Stimulated activated naive CD8-positive, alpha-beta T cell treated with anti-CD3 and anti-CD28 coated beads, Interleukin-15, Interleukin-2, amounts not matched to agents 100 ng/mL and 50 ng/mL, for 24 hours (primary cell): ENCODE measurements at regions not wholly inside any gene's neighbourhood (a gene's known extent, or its start where the extent isn't known, plus 50 kb on each side); places are given as distances from the start of the nearest gene placed in this dataset.
"Not testable (repeated sequence)": the region's sequence is repeated elsewhere in the genome, so short reads cannot be mapped to it uniquely, and the experiment has no call there.

Source experiments
- H3K27ac Mint-ChIP-seq: one replicate; pipeline ENCODE4 v1.8.0; 2021; ENCODE audit warnings: mild to moderate bottlenecking, mixed read lengths
- H3K27me3 Mint-ChIP-seq: one replicate; pipeline ENCODE4 v1.8.0; 2021; ENCODE audit warnings: mixed read lengths
- H3K36me3 Mint-ChIP-seq: one replicate; pipeline ENCODE4 v1.8.0; 2021; ENCODE audit warnings: low read depth, mixed read lengths
- H3K4me1 Mint-ChIP-seq: one replicate; pipeline ENCODE4 v1.8.0; 2021; ENCODE audit warnings: low read depth, mixed read lengths
- H3K4me3 Mint-ChIP-seq: one replicate; pipeline ENCODE4 v1.8.0; 2021; ENCODE audit warnings: mild to moderate bottlenecking, mixed read lengths
- H3K9me3 Mint-ChIP-seq: one replicate; pipeline ENCODE4 v1.8.0; 2021; ENCODE audit warnings: mixed read lengths

DNA sequence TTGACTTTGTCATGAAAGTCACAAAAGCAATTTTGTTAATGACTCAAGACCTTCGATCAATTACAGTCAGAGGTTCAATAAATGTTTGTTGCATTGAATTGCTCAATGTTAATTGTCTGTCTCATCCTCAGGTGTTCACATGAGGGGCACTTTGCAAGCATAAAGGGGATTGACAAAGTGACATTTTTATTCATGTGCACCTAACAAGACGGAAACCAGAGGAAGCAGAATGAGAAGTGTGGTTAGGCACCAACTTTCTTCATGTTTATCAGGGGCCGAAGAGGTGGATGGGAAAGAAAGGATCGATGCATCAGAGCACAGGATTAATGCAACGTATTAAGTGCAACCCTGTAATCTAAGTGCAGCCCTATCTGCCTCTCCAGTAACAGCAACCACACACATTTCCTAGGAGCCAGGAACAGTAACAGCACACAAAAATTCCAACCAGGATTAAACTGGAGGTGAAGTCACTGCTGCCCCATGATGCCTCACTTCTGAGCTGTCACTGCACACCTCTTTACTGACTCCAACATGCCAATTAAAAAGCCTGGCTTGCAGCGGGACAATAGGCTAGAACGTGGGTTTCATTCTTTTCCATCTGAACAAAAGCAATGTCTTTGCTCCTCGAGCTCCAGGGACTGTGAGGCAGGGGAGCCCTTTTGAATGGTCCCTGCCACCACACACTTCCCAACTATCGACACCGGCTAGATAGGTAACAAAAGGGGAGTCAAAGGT lies 262.7 kb downstream of the CD83 start:
- Mint-ChIP-seq H3K9me3 (peaks cover 3% of the 10 kb centered on the region), H3K4me3 (no peak overlapping the region), H3K27me3 (peaks cover 12% of the 10 kb centered on the region), H3K36me3 (no peaks in the 10 kb centered on the region), H3K4me1 (peaks cover 50% of the 10 kb centered on the region), H3K27ac (no peak overlapping the region)

DNA sequence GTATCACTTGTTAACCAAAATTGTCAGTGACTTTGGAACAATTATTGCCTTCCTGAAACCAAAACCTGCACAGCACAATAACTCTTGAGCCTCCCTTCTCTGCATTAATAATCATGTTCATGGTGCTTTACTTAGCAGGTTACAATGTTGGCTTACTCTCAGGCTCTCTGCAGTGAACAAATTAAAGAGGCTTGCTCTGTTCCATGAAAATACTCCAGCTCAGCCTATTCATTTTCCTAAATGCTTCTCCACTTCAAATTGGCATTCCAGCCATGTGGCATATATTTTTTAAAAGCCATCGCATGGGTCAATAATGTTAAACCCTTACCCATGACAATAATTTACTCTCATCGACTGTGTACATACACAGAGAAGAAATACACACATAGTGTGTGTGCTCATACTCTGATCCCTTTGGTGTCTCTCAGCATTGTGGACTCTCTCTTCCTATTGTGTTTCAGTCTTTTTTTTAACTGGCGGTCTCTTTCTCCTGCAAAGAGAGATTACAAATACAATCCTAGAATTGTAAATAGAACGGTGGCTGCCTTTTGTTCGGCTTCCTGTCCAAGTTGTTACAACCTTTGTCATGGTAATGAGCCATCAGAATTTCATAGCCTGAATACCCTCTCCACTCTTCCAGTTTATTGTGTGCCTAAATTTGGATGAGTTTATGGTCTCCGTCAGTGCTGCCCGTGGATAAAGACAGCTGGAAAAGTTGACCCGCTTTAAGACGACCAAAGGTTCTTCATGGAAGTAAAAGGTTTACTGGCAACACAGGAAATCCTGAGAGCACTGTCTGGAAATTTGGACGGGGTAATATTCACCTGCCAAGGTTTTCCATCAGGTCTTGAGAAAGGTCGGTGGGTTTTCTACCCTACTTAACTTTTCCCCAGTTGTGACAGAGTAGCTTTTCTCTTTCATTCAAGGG lies 263.6 kb downstream of the CD83 start:
- Mint-ChIP-seq H3K4me1 (peaks cover 49% of the 10 kb centered on the region), H3K36me3 (no peaks in the 10 kb centered on the region), H3K4me3 (no peak overlapping the region), H3K27me3 (peaks cover 10% of the 10 kb centered on the region), H3K9me3 (peaks cover 3% of the 10 kb centered on the region), H3K27ac (no peak overlapping the region)

DNA sequence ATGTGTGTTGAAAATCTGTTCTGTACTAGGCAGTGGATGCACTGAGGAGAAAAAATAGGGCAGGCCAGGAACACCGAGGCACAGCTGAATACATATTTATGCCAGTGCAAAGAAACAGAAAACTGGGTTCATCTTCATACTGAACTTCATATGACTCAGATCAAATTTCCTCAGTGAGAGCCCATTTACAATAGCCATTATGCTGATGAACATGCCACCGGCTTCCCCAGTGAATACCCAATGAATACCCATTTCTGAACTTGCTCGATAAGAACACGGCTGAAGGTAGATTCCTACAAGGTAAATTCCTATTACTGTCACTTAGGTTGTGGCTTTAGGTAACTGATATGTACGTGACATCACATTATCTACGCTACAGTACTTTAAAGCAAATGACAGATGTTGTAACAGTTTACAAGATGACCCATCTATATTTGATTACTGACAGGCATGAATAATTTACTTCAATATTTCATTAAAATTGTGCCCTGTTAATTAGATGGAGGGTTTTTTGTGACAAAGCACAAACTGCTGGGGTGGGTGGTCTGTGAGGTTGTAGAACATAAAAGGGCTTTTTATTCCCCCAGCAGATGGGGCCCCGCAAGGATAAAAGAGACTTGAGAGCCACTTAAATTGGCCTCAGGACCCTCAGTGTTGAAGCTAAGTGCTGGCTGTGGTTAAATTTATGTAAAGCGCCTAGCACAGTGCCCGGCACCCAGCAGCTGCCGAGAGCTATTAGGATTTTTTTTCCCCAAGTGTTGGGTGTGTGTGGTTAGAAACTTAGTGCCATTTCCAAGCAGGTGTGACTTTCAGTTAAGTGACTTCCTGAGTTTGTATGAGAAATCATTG lies 264.5 kb downstream of the CD83 start:
- Mint-ChIP-seq H3K27me3 (peaks cover 10% of the 10 kb centered on the region), H3K36me3 (no peaks in the 10 kb centered on the region), H3K4me3 (no peak overlapping the region), H3K4me1 (peaks cover 55% of the 10 kb centered on the region), H3K27ac (no peak overlapping the region), H3K9me3 (peaks cover 3% of the 10 kb centered on the region)

DNA sequence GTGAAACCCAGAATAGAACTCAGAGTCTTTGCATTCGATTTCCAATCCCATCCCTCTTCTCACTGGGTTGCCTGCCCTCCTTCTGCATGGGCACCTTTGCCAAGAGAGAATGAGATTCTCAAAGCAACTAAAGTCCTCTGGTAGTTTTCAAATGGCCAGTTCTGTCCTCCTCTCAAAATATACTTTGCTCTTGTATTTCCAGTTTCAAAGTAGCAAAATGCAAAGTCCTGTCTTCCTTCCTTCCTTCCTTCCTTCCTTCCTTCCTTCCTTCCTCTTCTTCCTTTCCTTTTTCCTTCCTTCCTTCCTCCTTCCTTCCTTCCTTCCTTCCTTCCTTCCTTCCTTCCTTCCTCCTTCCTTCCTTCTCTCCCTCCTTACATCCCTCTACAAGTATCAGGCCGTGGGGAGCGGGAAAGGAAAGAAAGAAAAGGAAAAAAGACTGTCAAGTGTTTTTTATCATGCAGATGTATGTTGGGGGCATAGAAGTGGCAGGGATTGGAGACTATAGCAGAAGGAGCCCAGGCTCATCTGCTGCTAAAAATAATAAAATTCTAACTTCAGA lies 265.2 kb downstream of the CD83 start:
- Mint-ChIP-seq H3K27me3 (peaks cover 10% of the 10 kb centered on the region), H3K27ac (no peak overlapping the region), H3K4me3 (no peak overlapping the region), H3K4me1 (peaks cover 55% of the 10 kb centered on the region), H3K9me3 (peaks cover 3% of the 10 kb centered on the region), H3K36me3 (no peaks in the 10 kb centered on the region)

DNA sequence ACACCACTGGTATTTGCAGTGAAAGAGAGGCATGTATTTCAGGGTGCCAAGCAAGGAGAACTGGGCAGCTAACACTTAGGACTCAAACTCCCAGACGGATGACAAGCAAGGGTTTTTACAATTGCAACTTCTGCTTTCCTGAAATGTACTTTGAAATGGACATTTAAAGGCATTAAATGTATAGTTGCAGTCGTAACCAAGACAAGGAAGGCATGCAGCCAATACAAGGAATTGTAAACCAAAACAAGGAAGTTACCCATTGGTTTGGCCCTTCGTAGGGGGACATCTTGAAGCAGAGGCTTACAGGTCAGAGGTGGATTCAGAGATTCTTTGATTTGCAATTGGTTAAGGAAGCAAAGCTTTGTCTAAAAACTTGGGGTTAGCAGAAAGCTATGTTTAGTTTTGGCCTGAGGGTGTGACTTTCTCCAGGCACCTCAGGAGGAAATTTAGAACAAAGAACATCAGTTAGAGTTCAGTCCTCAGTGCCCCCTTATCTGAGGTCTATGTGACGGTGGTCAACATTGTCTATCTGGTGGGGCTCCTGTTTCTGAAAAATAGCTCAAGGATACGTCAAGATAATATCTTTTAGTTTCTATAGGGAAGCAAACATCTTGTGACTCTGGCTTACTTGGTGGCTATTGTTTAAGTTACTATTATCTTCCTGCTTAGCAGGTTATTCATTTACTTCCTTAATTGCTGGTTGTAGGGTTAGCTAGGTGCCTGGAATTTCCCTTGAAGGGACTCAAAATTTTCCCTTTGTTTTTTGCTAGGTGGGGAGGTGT lies 266.0 kb downstream of the CD83 start:
- Mint-ChIP-seq H3K9me3 (no peaks in the 10 kb centered on the region), H3K36me3 (no peaks in the 10 kb centered on the region), H3K27me3 (peaks cover 10% of the 10 kb centered on the region), H3K4me1 (peaks cover 55% of the 10 kb centered on the region), H3K27ac (no peak overlapping the region), H3K4me3 (no peak overlapping the region)

DNA sequence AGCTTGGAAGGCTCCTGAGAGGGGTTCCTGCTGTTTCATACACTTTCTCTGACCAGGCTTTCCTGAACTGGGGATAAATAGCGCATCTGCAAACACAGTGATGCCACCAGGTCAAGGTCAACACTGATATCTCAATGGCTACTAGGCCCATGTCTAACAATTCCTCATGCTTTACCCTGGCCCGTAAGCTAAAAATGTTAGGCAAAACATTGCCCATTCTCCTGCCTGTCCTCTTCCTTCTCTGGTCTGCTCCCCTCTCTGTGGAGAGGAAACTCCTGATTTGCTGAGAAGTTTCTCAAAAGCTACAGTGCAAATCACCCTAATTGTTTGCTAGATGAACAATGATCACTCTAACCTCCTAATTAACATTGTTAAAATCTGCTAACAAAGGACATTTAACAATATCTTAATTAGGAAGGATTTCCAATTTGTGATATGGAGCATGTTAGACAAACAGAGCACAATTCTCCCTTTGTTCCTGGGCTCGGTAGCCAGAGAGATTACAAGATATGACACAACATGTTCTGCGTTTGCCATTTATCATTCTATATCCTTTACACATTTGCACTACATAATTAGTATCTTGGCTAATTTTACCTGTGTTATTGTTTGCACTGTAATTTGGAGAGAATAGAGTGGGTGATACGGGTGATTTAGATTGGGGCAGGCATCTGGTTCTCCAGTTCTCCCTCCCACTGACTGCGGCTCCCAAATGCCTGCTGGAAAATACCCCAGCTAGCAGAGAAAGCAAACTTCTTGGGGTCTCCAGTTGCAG lies 266.8 kb downstream of the CD83 start:
- Mint-ChIP-seq H3K27ac (no peak overlapping the region), H3K27me3 (peaks cover 10% of the 10 kb centered on the region), H3K4me3 (no peak overlapping the region), H3K4me1 (peaks cover 53% of the 10 kb centered on the region), H3K9me3 (no peaks in the 10 kb centered on the region), H3K36me3 (no peaks in the 10 kb centered on the region)

DNA sequence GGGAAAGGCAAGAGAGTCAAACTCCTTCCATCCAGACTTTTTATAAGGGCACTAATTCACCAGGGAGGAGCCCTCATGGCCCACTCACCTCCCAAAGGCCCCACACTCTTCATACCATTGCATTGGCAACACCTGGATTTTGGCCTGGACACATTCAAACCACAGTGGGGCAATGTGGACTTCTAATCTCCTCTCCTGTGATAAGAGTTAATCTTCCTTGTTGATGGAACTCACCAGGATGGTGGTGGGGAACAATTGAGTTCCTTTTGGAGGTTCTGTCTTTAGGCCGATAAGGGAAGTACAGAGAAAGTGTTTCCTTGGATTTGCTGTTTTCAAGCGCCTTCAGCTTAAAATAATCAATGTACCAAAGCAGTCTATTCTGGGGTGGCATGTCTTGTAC lies 268.7 kb downstream of the CD83 start:
- H3K4me1 Mint-ChIP-seq, result peaks cover 41% of the 10 kb centered on the region
- peaks cover under 1% of the 10 kb centered on the region for H3K27me3 Mint-ChIP-seq
- no peaks in the 10 kb centered on the region for H3K36me3 Mint-ChIP-seq
- H3K4me3 Mint-ChIP-seq, result no peak overlapping the region
- H3K27ac Mint-ChIP-seq, result no peak overlapping the region
- H3K9me3 Mint-ChIP-seq, result no peaks in the 10 kb centered on the region

DNA sequence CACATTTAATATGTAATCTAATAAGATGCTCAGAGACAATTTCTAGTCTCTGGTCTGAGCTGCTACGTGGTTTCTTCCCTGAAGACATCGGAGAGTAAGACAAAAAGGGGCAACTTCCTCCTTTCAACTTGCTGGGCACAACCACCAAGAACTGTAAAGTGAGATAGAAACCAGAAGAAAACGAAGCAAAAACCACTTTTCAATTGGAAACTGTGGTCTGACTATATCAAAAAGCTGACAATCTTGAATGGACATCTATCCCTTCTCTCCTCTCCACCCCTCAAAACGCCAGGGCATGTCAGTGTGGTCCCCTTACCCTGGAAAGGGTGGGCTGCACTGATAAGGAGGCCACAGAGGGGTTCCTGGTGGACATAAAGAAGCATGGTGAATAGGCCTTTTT lies 269.1 kb downstream of the CD83 start:
- H3K9me3 Mint-ChIP-seq, result no peaks in the 10 kb centered on the region
- no peaks in the 10 kb centered on the region for H3K36me3 Mint-ChIP-seq
- peaks cover 37% of the 10 kb centered on the region for H3K4me1 Mint-ChIP-seq
- H3K4me3 Mint-ChIP-seq, result no peak overlapping the region
- H3K27ac Mint-ChIP-seq, result peak overlapping the region; percentile 24
- H3K27me3 Mint-ChIP-seq, result no peaks in the 10 kb centered on the region

DNA sequence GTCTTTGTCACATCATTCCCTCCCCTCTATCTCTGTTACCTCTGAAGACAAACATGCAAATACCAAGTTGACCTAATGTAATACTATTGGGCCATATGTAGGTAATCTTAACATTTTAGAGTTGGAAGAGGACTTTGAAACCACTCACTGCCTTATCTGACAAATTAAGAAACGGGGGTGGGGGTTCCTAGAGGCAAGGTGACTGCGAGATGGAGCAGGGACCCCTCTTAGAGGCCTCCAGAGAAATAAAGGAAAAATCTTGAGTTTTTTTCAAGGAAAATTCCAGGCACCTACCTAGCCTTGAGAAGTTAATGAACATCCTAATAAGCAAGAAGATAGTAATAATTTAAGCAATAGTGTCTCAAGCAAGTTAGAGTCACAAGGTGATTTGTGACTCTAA lies 270.8 kb downstream of the CD83 start:
- no peak overlapping the region for H3K4me3 Mint-ChIP-seq
- no peaks in the 10 kb centered on the region for H3K9me3 Mint-ChIP-seq
- H3K4me1 Mint-ChIP-seq, result peaks cover 22% of the 10 kb centered on the region
- H3K36me3 Mint-ChIP-seq, result no peaks in the 10 kb centered on the region
- no peak overlapping the region for H3K27ac Mint-ChIP-seq
- H3K27me3 Mint-ChIP-seq, result no peaks in the 10 kb centered on the region

DNA sequence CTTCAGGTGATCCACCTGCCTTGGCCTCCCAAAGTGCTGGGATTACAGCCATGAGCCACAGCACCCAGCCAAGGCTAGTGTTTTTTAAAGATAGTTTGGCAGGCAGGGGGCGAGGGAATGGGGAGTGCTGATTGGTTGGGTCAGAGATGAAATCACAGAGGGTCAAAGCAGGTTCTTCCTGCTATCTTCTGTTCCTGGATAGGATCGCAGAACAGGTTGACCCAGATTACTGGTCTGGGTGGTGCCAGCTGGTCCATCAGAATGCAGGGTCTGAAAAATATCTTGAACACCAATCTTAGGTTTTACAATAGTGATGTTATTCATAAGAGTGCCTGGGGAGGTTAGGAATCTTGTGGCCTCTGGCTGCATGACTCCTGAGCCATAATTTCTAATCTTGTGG lies 272.2 kb downstream of the CD83 start:
- H3K4me3 Mint-ChIP-seq, H3K9me3 Mint-ChIP-seq: not testable (repeated sequence)

DNA sequence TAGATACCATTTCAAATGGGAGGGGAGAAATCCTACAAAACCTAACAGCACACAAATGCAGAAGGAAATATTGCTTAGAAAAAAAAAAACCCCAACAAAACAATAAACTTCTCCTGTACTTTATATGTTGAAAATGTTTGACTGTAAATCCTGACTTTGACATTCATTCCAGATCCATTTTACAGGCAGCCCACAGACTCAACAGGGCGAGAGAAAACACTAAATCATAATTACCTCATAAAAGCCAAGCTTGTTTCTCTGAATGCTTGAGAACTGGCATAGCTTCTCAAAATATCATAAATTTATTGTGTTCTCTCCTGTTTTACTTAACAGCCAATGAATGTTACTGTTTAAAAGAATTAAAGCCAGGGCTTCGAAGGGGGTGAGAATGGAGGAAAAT lies 273.2 kb downstream of the CD83 start:
- no peak overlapping the region for H3K27ac Mint-ChIP-seq
- H3K4me3 Mint-ChIP-seq, result no peak overlapping the region
- H3K4me1 Mint-ChIP-seq, result peaks cover 17% of the 10 kb centered on the region
- H3K36me3 Mint-ChIP-seq, result no peaks in the 10 kb centered on the region
- H3K9me3 Mint-ChIP-seq, result no peaks in the 10 kb centered on the region
- no peaks in the 10 kb centered on the region for H3K27me3 Mint-ChIP-seq

More for the DNA sequence above, 272.2 kb downstream of the CD83 start:
- H3K4me1 Mint-ChIP-seq, result peaks cover 22% of the 10 kb centered on the region
- not testable (repeated sequence) for H3K27ac Mint-ChIP-seq, H3K36me3 Mint-ChIP-seq, H3K27me3 Mint-ChIP-seq

DNA sequence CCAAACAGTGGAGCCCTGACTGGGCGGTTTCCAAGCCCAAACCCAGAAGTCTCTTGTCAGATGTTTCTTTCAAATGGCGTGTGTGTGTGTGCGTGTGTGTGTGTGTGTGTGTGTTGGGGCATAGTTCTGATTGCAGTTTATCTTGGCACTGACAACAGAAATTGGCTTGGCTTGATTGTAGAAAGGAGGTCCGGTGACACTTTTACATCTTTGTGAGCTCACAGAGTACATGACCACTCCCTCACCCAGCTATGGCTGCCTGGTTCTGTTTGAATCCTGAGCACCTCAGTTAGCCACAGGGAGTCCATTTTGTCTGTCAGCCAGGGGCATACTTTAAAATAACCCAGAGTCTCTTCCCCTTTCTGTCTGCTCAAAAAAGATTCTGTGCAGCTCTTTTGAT lies 276.3 kb downstream of the CD83 start:
- no peaks in the 10 kb centered on the region for H3K36me3 Mint-ChIP-seq
- peaks cover 18% of the 10 kb centered on the region for H3K4me1 Mint-ChIP-seq
- H3K4me3 Mint-ChIP-seq, result no peak overlapping the region
- H3K27me3 Mint-ChIP-seq, result no peaks in the 10 kb centered on the region
- no peak overlapping the region for H3K27ac Mint-ChIP-seq
- H3K9me3 Mint-ChIP-seq, result no peaks in the 10 kb centered on the region

DNA sequence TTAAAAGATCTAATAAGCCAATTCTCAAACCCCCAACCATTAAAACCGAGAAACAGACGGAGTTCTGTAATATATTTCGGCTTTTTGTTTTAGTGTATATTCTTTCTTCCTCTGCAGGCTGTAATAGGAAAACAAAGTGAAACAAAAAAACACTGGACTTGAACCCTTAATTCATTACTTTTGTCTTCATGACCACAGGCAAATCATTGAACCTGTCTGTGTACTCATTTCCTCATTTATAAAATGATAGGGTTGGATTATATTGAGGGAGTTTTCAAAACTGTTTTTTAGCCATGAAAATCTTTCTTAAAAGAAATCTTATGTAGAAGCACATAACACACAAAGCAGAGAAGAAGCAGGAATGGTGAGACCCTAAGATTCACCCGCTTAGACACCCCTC lies 278.8 kb downstream of the CD83 start:
- Mint-ChIP-seq H3K4me1 (peaks cover 11% of the 10 kb centered on the region), H3K9me3 (no peaks in the 10 kb centered on the region)

More for the DNA sequence above, 278.8 kb downstream of the CD83 start:
- H3K27ac Mint-ChIP-seq, result no peak overlapping the region
- no peaks in the 10 kb centered on the region for H3K36me3 Mint-ChIP-seq
- no peaks in the 10 kb centered on the region for H3K27me3 Mint-ChIP-seq
- no peak overlapping the region for H3K4me3 Mint-ChIP-seq
